GM21526 (cell line): ENCODE measurements at regions not wholly inside any gene's neighbourhood (a gene's known extent, or its start where the extent isn't known, plus 50 kb on each side); places are given as distances from the start of the nearest gene placed in this dataset.

Experiments
- ATAC-seq: cut with Tn5 transposase; IDR thresholded peaks from one replicate; pipeline ENCODE4 v1.9.1; 2021; ENCODE audit warnings: moderate library complexity; ENCODE audit not compliant: unreplicated experiment, low FRiP score

- ATAC-seq, result no peak
Measured at GRCh38 chr1:217097819-217098218, 374.6 kb upstream of the ESRRG start.

- no peak for ATAC-seq
Measured at GRCh38 chr1:217096200-217096599, 373.0 kb upstream of the ESRRG start.

DNA sequence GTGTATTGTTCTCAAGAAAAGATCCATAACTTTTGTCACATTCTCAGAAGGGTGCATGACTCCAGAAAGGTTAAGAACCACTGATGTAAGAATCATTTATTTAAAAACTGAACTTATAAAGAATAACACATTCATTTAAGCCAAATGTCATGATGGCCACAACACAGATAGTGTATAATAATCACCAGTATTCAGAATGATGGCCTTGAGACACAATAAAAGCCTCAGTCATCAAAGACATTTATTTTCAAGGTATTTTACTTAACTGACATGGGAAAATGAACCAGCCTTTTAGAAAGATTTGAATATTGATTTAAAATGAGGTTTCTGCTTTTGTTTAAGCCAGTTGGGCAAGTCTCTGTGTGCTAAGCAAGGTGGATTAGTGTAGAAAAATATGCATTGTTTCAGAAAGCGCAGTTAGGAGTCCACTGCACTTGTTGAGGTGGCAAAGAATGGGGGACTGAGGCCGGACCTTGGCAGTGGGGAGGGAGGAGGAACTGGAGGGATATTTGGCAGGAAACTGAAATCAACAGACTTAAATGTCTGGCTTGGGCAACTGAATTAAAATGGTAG lies 371.9 kb upstream of the ESRRG start:
- no peak for ATAC-seq

- no peak for ATAC-seq
Measured at GRCh38 chr1:217091561-217091960, 368.3 kb upstream of the ESRRG start.

DNA sequence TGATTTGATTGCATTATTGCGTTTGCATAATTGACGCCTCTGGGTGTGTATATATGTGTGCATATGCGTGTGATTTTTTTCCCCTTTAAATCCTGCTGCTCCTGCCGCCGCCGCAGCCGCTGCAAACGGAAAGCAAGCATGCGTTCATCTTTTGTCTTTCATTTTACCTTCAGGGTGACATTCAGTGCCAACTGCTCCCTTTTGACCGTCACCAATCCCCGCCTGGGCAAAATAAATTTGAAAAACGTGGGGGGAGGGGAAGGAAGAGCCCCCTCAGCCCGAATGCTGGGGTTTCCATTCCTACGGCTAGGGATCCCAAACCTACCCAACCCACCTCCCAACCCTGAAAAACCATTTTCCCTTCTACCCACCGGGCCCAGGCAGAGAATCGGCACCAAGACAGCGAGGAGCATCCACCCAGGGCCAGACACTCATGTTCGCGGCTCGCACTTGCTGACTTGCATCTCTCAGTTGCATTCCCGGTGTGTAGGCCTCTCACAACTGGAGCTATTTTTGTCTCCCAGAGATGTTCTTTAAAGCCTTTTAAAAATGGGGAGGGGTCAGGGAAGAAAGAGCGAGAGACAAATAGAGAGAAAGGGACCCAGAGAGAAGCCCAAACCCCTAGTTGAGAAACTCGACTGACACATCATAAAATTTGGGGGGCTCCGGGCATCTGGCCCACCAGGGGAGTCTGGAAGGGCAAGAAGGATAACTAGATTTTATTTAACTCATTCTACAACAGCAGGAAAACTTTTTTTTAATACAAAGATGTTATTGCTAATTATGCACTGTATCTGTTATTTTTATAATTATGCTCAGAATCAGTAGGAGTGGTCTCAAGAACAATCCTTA lies 367.1 kb upstream of the ESRRG start:
- no peak for ATAC-seq

- ATAC-seq, result no peak
Measured at GRCh38 chr1:217089361-217090014, 366.3 kb upstream of the ESRRG start.

- ATAC-seq, result no peak
Measured at GRCh38 chr1:217088521-217089284, 365.5 kb upstream of the ESRRG start.

- ATAC-seq, result no peak
Measured at GRCh38 chr1:217088011-217088410, 364.8 kb upstream of the ESRRG start.

- ATAC-seq, result no peak
Measured at GRCh38 chr1:217079584-217079983, 356.4 kb upstream of the ESRRG start.

GRCh38 chr1:217078959-217079358 lies 355.7 kb upstream of the ESRRG start:
- no peak for ATAC-seq

GRCh38 chr1:217078078-217078690 lies 355.0 kb upstream of the ESRRG start:
- ATAC-seq, result no peak

DNA sequence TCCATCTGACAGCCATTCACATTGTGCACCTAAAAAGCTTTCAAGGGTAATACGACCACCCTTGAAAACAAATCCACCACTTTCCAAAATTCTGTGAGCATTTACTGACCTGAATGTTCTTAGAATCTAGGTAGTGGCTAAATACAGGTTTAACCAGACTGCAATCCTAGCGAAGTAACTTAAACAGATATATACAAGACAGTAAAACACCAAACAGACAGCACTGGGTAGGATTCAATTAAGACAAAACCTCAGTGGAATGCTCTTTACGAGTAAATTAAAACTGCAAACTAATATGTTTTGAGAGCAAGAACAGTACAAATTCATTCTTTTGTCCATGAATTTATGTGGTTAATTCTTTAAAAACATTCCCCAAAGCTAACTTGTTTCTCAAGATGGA lies 354.2 kb upstream of the ESRRG start:
- ATAC-seq, result no peak

- no peak for ATAC-seq
Measured at GRCh38 chr1:217076902-217077301, 353.7 kb upstream of the ESRRG start.

- ATAC-seq, result no peak
Measured at GRCh38 chr1:217072926-217073325, 349.7 kb upstream of the ESRRG start.

DNA sequence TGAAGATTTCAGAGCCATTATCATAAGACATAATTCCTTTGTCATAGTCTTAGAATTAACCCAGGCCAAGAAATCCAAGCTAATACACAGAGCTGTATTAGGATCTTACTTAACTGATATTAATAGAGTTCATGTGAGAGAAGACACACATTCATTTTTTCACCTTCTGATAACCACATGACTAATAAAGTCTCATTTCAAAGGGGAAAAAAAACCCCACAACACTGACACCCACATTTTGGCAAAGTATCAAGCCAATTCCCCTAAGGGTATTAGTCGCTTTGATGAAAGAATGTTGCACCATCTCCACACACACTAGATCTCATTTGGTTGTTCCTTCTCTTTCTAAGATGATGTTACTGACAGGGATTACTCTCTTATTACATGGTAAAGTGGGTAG lies 344.4 kb upstream of the ESRRG start:
- ATAC-seq, result no peak

DNA sequence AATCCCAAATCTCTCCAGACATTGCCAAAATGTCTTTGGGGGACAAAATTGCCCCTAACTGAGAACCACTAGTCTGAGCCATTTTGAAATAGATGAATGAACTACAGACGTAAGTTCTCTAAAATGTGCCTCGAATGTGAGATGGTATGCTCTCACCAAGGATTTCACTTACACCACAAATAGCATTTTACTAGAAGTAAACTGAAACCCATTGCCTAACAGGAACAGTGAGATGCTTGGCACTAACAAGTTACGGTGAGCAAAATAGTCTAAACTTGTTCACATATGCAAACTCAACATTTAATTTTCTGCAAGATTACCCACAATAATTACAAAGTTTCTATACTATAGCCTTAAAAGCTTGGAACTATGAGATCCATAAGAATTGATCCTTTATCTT lies 343.6 kb upstream of the ESRRG start:
- no peak for ATAC-seq

GRCh38 chr1:217063172-217063908 lies 340.1 kb upstream of the ESRRG start:
- ATAC-seq, result no peak

GRCh38 chr1:217062586-217062985 lies 339.4 kb upstream of the ESRRG start:
- no peak for ATAC-seq

DNA sequence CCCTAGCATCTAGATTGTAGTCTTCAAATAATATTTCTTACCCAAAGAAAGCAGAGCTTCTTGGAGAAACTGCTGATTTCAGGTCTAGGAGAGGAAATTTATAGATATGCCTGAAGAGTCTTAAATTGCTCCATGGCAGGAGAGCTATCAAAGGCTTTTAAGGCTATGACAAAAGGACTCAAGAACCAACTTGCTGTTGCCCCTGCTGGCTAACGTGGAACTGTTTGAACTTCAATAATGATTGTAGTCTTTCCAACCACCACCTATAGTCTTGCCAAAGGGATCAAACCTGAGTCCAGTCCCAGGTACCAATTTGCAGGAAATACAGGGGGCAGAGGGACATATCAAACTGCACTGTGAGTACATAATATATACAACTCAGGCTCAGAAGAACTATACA lies 336.2 kb upstream of the ESRRG start:
- no peak for ATAC-seq

GRCh38 chr1:217053676-217054075 lies 330.4 kb upstream of the ESRRG start:
- no peak for ATAC-seq
